ENCODE measurements at regions not wholly inside any gene's neighbourhood (a gene's known extent, or its start where the extent isn't known, plus 50 kb on each side); places are given as distances from the start of the nearest gene placed in this dataset.

DNA sequence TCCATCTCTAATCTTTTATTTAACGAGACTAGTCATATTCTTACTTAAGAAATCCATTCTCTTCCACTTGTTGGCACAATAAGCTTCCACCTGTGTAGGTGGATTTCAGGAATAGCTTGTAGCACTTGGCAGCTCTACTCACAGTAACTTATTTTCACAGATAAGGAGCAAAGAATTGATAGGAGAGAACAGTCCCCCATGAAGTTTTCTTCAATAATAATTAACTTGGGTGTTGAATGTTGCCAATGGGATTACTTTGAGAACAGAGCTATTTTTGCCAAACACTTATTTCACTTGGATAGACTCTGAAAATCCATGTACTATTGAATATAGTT lies 1388.6 kb upstream of the PIK3C3 start:
- TF ChIP-seq CTCF (IDR thresholded peaks at IDR 0.05; ENCODE audit: insufficient read depth, low read length, poor library complexity, severe bottlenecking): no peak
- H3K4me3 ChIP-seq (ENCODE audit: low read depth, low read length): no peak overlapping the region
- no peak for DNase-seq (ENCODE audit: low read depth)
- no peaks in the 10 kb centered on the region for H3K36me3 ChIP-seq (ENCODE audit: control insufficient read depth, insufficient read depth, low read length)
- no peaks in the 10 kb centered on the region for H3K27me3 ChIP-seq (ENCODE audit: control insufficient read depth, insufficient read depth, low read length)

DNA sequence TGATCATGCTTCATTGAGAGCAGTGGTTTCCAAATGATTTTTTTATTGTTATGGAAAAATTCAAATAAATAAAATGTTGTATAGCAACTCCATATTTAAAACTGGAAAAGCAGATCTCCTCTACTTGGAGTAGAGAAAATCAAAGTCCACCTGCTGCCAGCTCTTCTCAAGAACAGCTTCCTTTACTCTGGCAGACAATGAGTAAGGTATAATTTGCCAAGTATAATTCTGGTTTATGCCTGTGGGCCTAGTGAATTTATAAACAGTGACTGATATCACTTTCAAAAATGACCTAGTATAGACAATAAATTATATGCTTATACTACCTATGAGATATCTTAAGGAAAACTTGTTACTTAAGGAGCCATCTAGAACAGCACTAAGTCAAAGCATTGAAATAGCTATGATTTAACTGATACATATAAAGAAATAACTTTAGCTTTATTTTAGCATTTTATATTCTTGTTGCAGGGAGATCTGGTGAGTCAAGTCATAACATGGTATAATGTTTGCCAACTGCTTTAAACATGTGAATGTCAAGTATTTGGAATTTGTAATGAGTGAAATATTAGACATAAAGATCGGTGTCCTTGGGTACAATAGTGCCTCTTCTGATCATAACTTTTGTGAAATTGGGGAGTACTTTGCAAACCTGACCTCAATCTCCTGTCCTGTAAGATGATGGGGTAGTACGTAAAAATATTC lies 1389.1 kb upstream of the PIK3C3 start:
- Histone ChIP-seq H3K36me3 (ENCODE audit: control insufficient read depth, insufficient read depth, low read length) (no peaks in the 10 kb centered on the region), H3K4me3 (ENCODE audit: low read depth, low read length) (no peak overlapping the region), H3K27me3 (ENCODE audit: control insufficient read depth, insufficient read depth, low read length) (no peaks in the 10 kb centered on the region)
- no peak for TF ChIP-seq CTCF (IDR thresholded peaks at IDR 0.05; ENCODE audit: insufficient read depth, low read length, poor library complexity, severe bottlenecking)
- no peak for DNase-seq (ENCODE audit: low read depth)

DNA sequence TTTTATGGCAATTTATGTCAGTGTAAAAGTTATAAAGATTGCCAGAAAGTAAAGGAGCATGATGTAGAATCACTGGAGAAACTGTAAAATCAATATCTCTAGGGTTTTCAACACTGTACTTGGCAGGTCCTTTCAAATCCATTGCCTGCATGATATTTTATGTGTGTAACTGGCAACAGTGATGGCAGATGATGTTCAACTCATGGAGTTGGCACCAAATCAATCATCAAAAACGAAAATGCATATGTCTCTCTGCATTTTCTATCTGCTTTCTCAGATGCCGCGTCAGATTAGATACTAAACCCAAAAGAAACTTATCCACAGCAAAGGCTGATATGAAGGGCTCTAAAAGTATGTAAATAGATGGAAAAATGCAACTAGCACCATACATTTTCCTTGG lies 1395.5 kb upstream of the PIK3C3 start:
- Histone ChIP-seq H3K36me3 (ENCODE audit: control insufficient read depth, insufficient read depth, low read length) (no peaks in the 10 kb centered on the region), H3K27me3 (ENCODE audit: control insufficient read depth, insufficient read depth, low read length) (no peaks in the 10 kb centered on the region), H3K4me3 (ENCODE audit: low read depth, low read length) (no peak overlapping the region)
- DNase-seq (ENCODE audit: low read depth): no peak
- TF ChIP-seq CTCF (IDR thresholded peaks at IDR 0.05; ENCODE audit: insufficient read depth, low read length, poor library complexity, severe bottlenecking): no peak

- TF ChIP-seq CTCF (IDR thresholded peaks at IDR 0.05; ENCODE audit: insufficient read depth, low read length, poor library complexity, severe bottlenecking): no peak
- DNase-seq (ENCODE audit: low read depth): no peak
- no peaks in the 10 kb centered on the region for H3K27me3 ChIP-seq (ENCODE audit: control insufficient read depth, insufficient read depth, low read length)
- no peak overlapping the region for H3K4me3 ChIP-seq (ENCODE audit: low read depth, low read length)
- no peaks in the 10 kb centered on the region for H3K36me3 ChIP-seq (ENCODE audit: control insufficient read depth, insufficient read depth, low read length)
Observed at GRCh38 chr18:40558706-40559392, 1396.2 kb upstream of the PIK3C3 start.

GRCh38 chr18:40555914-40556313 lies 1399.1 kb upstream of the PIK3C3 start:
- TF ChIP-seq CTCF (IDR thresholded peaks at IDR 0.05; ENCODE audit: insufficient read depth, low read length, poor library complexity, severe bottlenecking): no peak
- H3K4me3 ChIP-seq (ENCODE audit: low read depth, low read length): no peak overlapping the region
- H3K27me3 ChIP-seq (ENCODE audit: control insufficient read depth, insufficient read depth, low read length): no peaks in the 10 kb centered on the region
- H3K36me3 ChIP-seq (ENCODE audit: control insufficient read depth, insufficient read depth, low read length): no peaks in the 10 kb centered on the region
- DNase-seq (ENCODE audit: low read depth): no peak

DNA sequence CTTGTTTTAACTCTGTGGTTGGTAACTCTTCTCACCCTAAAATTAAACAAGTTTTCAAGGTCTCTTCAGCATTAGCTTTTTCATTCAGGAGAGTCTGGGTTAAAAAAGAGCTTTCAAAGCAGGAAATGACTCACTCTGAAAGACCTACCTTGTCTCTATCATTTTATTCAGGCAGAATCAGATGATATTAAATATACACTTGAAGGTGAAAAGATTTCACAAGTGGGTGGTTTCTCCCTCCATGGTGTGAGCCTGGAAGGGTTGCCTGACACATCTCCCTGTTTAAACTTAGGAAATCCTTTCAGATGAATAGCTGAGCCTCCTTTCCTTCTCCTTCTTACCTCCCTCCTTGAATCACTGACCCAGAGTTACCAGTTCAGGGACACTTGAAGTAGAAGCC lies 1402.0 kb upstream of the PIK3C3 start:
- no peak for TF ChIP-seq CTCF (IDR thresholded peaks at IDR 0.05; ENCODE audit: insufficient read depth, low read length, poor library complexity, severe bottlenecking)
- no peaks in the 10 kb centered on the region for H3K36me3 ChIP-seq (ENCODE audit: control insufficient read depth, insufficient read depth, low read length)
- H3K27me3 ChIP-seq (ENCODE audit: control insufficient read depth, insufficient read depth, low read length): no peaks in the 10 kb centered on the region
- no peak overlapping the region for H3K4me3 ChIP-seq (ENCODE audit: low read depth, low read length)
- DNase-seq (ENCODE audit: low read depth): no peak

Data from kidney epithelial cell (primary cell).